HUDEP-2 (cell line): ENCODE measurements at regions not wholly inside any gene's neighbourhood (a gene's known extent, or its start where the extent isn't known, plus 50 kb on each side); places are given as distances from the start of the nearest gene placed in this dataset.
"Not testable (repeated sequence)": the region's sequence is repeated elsewhere in the genome, so short reads cannot be mapped to it uniquely, and the experiment has no call there.

Experiments
- DNase-seq, 76 experiments: peaks; one replicate each; lab custom pipeline; 2025; ENCODE audit not compliant: unreplicated experiment in 76 of 76; lab: John Stamatoyannopoulos, UW

DNA sequence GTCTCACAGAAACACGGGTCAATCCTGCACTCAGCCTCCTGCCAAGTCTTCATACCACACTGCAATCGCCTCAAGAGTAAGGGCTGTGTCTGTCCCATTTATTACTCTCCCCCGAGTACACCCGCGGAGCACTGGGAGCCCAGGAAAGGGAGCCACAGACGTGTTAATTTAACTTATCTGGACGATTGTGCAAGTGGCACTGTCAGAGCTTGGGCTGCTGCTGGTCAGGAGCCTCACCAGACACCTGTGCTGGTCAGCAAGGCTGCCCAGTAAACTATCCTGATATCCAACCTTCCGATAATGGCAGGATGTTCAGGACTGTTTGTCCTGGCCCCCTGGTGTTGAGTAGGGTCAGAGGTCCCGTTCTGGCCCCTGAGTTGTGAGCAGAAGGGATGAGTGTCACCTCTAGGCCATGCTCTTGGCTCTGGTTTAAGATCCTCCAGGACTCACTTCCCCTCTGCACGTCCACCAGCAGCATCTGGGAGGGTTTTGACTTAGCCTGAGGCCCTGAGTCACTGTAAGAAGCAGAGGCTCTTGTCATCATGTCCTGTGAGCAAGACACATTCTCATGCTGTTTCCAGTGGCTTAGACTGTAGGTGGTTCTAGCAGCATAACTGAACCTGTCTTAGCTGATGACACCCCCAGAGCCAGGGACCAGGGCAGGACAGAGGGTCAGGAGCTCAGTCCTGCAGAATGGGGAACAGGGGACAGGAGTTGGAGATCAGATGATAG is 82.5 kb upstream of the ARL4C start:
- no peak for DNase-seq

DNA sequence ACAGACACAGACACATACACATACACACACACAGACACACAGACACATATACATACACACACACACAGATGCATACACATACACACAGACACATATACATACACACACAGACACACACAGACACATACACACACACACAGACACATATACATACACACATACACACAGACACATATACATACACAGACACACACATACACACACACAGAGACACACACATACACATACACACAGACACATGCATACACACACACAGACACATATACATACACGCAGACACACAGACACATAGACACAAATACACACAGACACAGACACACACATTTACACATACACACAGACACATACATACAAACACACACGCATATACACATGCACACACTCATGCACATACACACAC is 81.5 kb upstream of the ARL4C start:
- DNase-seq = no peak

DNA sequence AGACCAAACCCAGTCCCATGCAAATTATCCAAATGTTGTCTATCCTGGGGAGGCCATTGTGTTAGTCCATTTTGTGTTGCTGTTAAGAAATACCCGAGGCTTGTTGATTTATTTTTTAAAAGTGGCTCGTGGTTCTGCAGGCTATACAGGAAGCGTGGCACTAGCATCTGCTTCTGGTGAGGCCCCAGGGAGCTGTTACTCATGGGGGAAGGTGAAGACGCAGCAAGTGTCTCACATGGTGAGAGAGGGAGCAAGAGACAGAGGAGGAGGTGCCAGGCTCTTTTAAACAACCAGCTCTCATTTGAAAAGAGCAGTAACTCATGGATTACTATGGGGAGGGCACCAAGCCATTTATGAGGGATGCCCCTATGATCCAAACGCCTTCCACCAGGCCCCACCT is 80.3 kb upstream of the ARL4C start:
- DNase-seq = no peak

DNA sequence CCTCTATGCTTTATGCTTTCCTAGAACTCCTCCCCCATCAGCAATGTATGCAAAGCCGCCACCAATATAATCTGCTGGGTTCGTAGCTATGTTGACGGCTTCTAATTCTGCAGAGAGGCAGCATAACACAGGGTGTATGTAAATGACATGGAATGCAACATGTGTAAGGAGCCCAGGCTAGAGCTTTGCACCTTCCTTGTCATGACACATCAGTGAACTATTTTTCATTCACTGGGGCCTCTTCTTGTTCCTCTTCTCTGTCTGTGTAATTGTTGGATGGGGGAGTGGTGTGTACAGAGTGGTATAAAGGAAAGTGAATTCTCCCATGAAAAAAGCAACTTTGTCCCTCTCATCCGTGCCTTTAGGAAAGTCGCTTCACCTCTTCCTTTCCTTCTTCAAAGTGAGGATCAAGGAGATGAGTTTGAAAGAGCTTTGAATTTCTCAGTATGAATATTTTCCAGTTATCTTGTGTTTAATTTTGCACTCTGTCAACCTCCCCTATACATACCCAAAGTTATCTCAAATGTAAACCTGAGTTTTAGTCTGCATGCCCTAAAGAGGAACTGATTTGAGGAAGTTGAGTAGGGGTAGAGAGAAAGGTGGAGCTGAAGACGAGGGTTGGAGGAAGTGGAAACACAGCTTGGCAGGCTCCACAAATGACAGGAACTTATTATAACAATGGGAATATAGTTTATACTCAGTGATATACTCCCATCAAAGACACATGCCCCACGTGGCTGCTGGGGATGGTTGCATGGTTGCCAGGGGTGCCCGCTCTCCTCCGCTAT is 74.9 kb upstream of the ARL4C start:
- no peak for DNase-seq

- no peak for DNase-seq
Observed at GRCh38 chr2:234570476-234570875, 73.6 kb upstream of the ARL4C start.

GRCh38 chr2:234569776-234570430 is 73.0 kb upstream of the ARL4C start:
- DNase-seq = no peak

- no peak for DNase-seq
Observed at GRCh38 chr2:234566622-234567021, 69.7 kb upstream of the ARL4C start.

GRCh38 chr2:234565842-234566619 is 69.2 kb upstream of the ARL4C start:
- no peak for DNase-seq

GRCh38 chr2:234565201-234565600 is 68.3 kb upstream of the ARL4C start:
- DNase-seq = no peak

DNA sequence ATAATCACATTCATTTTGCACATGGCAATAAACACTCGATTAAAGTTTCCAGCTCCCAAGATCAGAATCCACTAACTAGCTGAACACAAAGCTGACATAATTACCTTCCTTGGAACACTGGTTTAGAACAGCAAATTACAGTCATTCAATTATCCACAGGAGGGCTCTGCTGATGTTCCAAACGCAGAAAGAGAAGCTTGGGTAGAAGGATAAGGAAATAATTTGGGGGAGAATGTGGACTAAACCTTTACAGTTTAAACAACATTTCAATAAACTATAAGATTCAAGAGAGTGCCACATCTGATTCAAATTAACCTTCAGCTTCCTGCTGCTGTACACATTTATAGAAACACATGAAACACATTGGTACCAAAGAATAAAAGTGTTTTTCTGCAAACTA is 67.8 kb upstream of the ARL4C start:
- DNase-seq = no peak

- DNase-seq = no peak
Observed at GRCh38 chr2:234559609-234560008, 62.7 kb upstream of the ARL4C start.

- no peak for DNase-seq
Observed at GRCh38 chr2:234558642-234559041, 61.8 kb upstream of the ARL4C start.

DNA sequence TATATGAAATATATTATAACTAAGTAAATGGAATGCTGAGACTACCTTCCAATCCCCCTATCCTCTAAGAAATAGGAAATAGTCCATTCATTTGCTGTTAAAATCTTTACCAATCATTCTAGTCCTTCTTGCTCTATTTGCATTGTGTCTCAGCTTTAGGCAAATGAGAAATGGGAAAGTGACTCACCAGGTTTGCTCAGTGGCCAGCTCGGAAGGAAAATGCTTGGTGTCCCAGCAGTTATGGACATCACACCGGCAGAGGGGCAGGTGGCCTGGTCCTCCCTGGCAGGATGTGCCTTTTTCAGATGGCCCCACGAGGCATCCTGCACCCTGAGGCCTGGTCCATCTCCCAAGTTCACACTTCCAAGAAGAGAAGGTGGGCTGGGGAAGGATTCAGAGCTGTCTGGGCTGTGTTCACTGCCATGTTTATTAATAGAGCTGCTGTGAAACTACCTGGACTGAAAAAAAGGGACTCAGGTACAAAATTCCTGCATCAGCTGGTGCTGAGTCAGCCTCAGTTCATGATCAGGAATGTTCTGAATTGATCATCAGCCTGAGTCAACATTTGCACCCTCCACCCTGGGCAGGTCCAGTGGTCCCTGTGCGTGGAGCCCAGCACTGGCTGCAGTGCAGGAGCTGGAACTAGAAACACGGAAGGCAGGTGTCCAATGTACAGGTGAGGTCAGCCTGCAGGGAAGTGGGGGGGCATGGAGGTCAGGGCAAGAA is 60.1 kb upstream of the ARL4C start:
- no peak for DNase-seq

DNA sequence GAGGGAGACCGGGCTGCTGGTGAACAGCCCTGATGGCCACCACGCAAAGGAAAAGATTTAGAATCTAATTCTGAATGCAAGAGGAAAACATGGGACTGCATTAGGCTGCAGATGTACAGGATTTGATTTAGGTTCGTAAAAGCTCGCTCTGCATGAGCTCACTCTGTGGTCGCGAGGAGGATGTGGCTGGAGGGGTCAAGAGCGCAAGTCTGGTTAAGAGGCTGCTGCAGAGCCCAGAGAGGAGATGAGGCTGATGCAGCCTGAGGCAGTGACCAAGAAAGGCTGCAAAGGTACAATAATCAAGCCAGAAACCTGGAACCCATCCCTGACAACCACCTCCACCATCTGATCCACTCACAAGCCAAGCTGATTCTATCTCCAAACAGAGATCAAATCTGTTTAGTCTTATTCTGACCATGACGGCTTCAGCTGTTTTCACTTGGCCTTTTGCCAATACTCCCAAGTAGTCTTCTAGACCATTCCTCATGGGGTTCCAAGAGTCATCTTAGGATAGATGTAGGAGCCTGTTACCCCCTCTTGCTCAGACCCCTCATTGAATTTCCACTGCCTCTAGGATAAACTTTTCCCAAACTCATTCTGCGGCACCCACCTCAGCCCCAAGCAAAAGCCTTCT is 58.9 kb upstream of the ARL4C start:
- no peak for DNase-seq

- no peak for DNase-seq
Observed at GRCh38 chr2:234555161-234555560, 58.3 kb upstream of the ARL4C start.

- not testable (repeated sequence) for DNase-seq
Observed at GRCh38 chr2:234553223-234553622, 56.3 kb upstream of the ARL4C start.

- DNase-seq = peak in 37 of 76 experiments; percentile 0 to 45 (median 12)
Observed at GRCh38 chr2:234550511-234551107, 53.7 kb upstream of the ARL4C start.

DNA sequence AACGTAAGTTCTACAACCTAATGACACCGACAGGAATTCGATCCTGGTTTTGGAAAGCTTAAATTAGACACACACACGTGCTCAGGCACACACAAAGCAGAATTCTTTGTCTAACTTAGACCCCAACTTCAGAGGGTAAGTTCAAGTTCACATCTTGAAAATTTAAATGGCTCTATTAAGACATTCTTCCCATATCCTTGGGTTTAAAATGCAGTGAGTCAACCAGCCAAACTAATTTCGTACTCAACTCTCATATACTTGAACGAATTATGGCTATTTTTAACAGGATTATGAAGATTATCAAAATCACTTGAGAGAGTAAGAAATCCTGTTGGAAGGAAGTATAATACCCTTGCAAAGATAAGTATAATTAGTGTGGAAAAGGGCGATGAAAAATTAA is 53.2 kb upstream of the ARL4C start:
- DNase-seq = no peak

DNA sequence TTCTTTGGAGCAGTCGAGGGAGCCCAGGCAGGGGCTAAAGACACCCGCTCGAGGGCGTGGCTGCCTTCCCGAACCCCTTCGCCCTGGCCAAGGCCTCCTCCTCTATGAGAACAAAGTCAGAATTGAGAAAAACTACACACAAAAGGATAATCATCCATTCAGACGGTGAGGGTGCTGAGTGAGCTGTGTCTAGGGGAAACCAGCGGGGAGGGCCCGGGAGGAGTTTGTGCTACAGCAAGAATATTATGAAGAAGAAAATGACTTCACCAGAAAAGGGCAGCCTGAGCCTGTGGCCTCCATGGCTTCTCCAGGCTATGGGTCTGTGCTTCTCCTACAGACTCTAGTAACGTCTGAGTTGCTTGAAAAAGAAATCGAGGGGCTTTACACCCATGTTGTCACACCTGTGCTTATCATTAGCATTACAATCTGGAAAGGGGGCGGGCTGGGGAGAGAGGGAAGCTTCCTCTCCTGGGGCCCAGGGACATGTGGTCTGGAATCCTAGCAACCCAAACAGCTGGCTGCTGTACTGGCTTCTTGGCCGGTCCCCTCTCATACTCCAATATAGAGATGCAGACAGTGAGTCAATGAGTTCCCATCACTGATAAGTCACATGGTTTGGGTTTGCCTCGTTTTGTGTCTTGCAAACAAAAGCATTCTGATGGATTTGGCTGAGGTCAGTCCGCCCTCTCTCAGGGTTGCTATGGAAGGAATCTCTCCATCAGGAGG is 52.0 kb upstream of the ARL4C start:
- DNase-seq = no peak
